ENCODE measurements at regions not wholly inside any gene's neighbourhood (a gene's known extent, or its start where the extent isn't known, plus 50 kb on each side); places are given as distances from the start of the nearest gene placed in this dataset.

- Histone ChIP-seq H2AFZ (ENCODE audit: low read depth) (no peak overlapping the region), H3K4me1 (ENCODE audit: control insufficient read depth in 1 of 2, insufficient read depth in 2 of 2, low read depth in 1 of 2, low read length in 1 of 2) (no peaks in the 10 kb centered on the region; a peak in 1 of 4 replicates), H3K79me2 (ENCODE audit: insufficient read depth) (no peaks in the 10 kb centered on the region), H3K9me2 (no peaks in the 10 kb centered on the region), H3F3A (replicated peaks; ENCODE audit: insufficient read depth) (no peaks in the 10 kb centered on the region), H4K20me1 (ENCODE audit: insufficient read depth) (no peaks in the 10 kb centered on the region), H3K4me2 (no peak overlapping the region), H3K4me3 (ENCODE audit: low read depth in 2 of 2, low read length in 1 of 2) (no peak overlapping the region), H3K36me3 (replicated peaks in 1 of 2; ENCODE audit: control insufficient read depth in 1 of 2, insufficient read depth in 2 of 2, low read length in 1 of 2) (no peaks in the 10 kb centered on the region), H3K9ac (no peak overlapping the region), H3K27me3 (ENCODE audit: insufficient read depth) (no peaks in the 10 kb centered on the region), H3K9me3 (no peaks in the 10 kb centered on the region), H3K27ac (ENCODE audit: low read depth in 2 of 2, low read length in 1 of 2) (no peak overlapping the region)
- ChIA-PET CTCF (interaction anchor here (0.9 to 1.1 kb wide), 2 partner anchors 15 to 69 kb away, joined by 3 read pairs; no protein-coding TSS in a partner anchor), POLR2A (no interaction called here)
- TF ChIP-seq RFX5 (IDR thresholded peaks at IDR 0.05; ENCODE audit: low read length) (no peak), GABPA (IDR thresholded peaks at IDR 0.05; ENCODE audit: low read depth) (no peak), CHD2 (IDR thresholded peaks at IDR 0.05; ENCODE audit: low read length, partially characterized antibody) (no peak), POLR2AphosphoS5 (IDR thresholded peaks at IDR 0.05; ENCODE audit: low read depth, low read length) (no peak), SMC3 (IDR thresholded peaks at IDR 0.05; ENCODE audit: low read depth, low read length) (no peak), ELF1 (IDR thresholded peaks at IDR 0.05) (no peak), SIN3A (IDR thresholded peaks at IDR 0.05; ENCODE audit: borderline replicate concordance, low read depth, low read length) (no peak), FOXM1 (IDR thresholded peaks at IDR 0.05; ENCODE audit: low read depth) (no peak), JUND (IDR thresholded peaks at IDR 0.05) (no peak), TEAD4 (IDR thresholded peaks at IDR 0.05; ENCODE audit: borderline replicate concordance, insufficient read depth) (no peak), CTCF (IDR thresholded peaks at IDR 0.05) (no peak), NFIC (IDR thresholded peaks at IDR 0.05; ENCODE audit: borderline replicate concordance) (no peak)
- no peak for DNase-seq
- 10% methylated on average over 1 of the region's 1 CpG for WGBS (ENCODE audit: low lambda C conversion rate)
Measured at GRCh38 chr4:63580796-63581475, 828.3 kb downstream of the TECRL start.

- Histone ChIP-seq H3F3A (replicated peaks; ENCODE audit: insufficient read depth) (no peaks in the 10 kb centered on the region), H3K4me3 (ENCODE audit: low read depth in 2 of 2, low read length in 1 of 2) (no peak overlapping the region), H3K9me3 (no peaks in the 10 kb centered on the region), H3K4me2 (no peak overlapping the region), H2AFZ (ENCODE audit: low read depth) (no peak overlapping the region), H4K20me1 (ENCODE audit: insufficient read depth) (no peaks in the 10 kb centered on the region), H3K79me2 (ENCODE audit: insufficient read depth) (no peaks in the 10 kb centered on the region), H3K4me1 (ENCODE audit: control insufficient read depth in 1 of 2, insufficient read depth in 2 of 2, low read depth in 1 of 2, low read length in 1 of 2) (no peaks in the 10 kb centered on the region; a peak in 1 of 4 replicates), H3K36me3 (replicated peaks in 1 of 2; ENCODE audit: control insufficient read depth in 1 of 2, insufficient read depth in 2 of 2, low read length in 1 of 2) (no peaks in the 10 kb centered on the region), H3K9me2 (no peaks in the 10 kb centered on the region), H3K27ac (ENCODE audit: low read depth in 2 of 2, low read length in 1 of 2) (no peak overlapping the region), H3K27me3 (ENCODE audit: insufficient read depth) (no peaks in the 10 kb centered on the region), H3K9ac (no peak overlapping the region)
- DNase-seq = peak; percentile 7
- CTCF ChIA-PET = no interaction called here
- TF ChIP-seq USF2 (IDR thresholded peaks at IDR 0.05; ENCODE audit: borderline replicate concordance, low read depth, low read length) (no peak), CTCF (IDR thresholded peaks at IDR 0.05) (peak; percentile 23; the same call in 1 of the 2 replicates)
- POLR2A ChIA-PET = no interaction called here
Measured at GRCh38 chr4:63578383-63578782, 830.9 kb downstream of the TECRL start.
